IPS DF 19.7 (cell line): ENCODE measurements at regions not wholly inside any gene's neighbourhood (a gene's known extent, or its start where the extent isn't known, plus 50 kb on each side); places are given as distances from the start of the nearest gene placed in this dataset.
"Not testable (repeated sequence)": the region's sequence is repeated elsewhere in the genome, so short reads cannot be mapped to it uniquely, and the experiment has no call there.

Experiments
- DNase-seq: peaks from one replicate; pipeline ENCODE4 v3.0.0-alpha.2; 2013; ENCODE audit warnings: low read depth, low spot score

DNA sequence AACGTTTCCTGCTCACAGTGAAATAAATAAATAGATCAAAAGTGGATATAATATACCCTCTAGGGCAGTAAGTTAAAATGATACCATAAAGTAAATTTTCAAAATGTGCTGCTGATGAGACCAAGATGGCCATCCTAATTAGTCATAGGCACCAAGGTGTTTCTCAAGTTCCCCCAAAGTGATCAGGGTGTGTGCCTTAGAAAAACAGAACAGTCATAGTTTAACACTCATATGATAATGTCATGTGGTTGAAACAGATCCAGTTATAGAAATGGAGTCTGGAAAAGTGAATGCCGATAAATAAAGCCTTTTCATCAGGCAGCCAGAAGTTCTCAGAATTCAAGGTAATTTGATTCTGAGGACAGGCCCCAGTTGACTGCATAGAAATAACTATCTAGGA, 161.5 kb upstream of the CDKN2B start:
- DNase-seq: no peak

DNA sequence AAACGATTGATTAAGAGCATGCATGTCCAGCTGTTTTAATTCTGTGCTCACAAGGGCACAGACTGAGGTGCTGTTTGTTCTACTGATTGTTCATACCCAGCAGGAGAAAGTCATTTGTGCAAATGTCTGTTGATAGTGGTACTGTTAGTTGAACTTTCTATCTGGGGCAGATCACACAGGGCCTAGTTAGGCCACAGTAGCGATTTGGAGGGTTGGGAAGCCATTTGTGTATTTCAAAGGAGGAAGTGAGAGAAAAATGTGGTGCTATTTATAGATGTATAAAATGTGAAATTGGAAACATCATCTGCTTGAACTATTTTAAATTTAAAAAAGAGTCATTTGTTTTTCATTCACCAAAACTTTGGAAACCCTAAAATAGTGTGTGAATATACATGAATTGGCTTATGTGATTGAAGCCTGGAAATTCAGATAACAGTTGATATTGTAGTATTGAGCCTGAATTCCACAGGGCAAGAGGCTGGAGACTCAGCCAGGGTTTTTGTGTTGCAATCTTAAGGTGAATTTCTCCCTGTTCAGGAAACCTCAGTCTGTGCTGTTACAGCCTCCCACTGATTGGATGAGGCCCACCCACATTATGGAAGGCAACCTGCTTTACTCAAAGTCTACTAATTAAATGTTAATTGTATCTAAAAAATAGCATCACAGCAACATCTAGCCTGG, 162.0 kb upstream of the CDKN2B start:
- DNase-seq: no peak

DNA sequence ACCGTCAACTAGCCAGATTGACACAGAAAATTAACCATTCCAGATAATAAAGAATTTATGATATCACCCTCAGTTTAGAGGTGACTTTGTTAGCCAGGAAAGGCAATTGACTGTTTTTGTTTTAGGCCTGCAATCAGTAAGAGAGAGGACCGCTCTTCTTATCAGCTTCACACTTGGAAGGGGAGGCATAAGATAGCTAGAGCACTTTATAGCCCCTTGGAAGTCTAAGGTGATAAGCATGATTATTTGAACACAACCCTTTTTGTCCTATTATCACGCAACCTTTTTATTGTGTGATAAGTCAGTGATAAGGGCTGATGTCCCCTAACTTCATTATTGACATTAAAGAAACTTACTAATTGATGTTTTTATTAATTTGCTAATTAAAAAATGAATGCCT, 162.6 kb upstream of the CDKN2B start:
- DNase-seq: no peak

DNA sequence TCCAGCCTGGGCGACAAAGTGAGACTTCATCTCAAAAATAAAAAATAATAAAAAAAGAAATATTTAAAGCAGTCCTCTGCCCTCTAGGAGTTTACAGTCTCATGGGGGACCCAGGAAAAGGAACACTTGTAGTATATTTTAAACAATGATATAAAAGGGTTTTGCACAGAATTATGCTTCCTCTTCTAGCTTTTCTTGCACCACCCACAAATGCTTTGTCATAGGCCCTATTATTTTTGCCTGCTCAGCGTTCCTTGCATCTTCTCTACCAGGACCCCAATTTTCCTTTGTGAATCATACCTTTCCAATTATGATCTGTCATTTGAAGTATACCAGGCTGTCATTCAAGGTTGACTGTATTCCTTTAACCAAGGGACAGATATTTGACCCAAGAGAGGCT, 164.8 kb upstream of the CDKN2B start:
- no peak for DNase-seq

DNA sequence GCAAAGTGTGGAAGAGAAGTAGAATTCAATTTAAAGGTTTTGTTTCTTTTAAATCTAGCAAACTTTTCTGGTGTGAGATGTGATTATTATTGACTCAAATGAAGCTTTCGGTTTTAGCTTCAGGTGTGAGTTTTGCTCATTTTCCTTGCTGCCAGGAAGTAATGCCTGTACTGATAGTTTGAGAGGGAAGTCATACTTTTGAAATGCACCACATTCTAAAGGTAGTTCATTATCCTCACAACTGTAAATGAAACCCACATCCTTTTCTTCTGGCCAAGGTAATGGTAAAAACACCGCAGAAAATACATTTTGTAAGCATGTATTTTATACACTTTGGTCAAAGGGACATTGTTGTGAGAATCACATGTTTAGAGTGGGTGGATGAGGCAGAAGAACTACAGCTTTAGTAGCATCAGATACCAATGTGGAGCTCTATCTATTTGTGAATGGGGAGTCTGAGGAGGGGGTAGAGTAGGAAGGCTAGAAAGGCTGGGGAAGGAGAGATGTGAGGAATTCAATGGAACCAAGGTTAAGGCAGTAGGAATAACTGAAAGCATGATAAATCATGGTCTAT, 167.0 kb upstream of the CDKN2B start:
- DNase-seq: no peak

DNA sequence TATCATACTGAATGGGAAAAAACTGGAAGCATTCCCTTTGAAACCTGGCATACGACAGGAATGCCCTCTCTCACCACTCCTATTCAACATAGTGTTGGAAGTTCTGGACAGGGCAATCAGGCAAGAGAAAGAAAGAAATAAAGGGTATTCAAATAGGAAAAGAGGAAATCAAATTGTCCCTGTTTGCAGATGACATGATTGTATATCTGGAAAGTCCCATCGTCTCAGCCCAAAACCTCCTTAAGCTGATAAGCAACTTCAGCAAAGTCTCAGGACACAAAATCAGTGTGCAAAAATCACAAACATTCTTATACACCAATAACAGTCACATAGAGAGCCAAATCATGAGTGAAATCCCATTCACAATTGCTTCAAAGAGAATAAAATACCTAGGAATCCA, 171.9 kb upstream of the CDKN2B start:
- not testable (repeated sequence) for DNase-seq

DNA sequence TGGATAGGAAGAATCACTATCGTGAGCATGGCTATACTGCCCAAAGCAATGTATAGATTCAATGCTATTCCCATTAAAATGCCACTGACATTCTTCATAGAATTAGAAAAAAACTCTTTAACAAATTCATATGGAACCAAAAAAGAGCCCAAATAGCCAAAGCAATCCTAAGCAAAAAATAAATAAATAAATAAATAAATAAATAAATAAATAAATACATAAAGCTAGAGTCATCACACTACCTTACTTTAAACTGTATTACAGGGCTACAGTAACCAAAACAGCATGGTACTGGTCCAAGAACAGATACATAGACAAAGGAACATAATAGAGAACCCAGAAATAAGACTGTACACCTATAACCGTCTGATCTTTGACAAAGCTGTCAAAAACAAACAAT, 180.4 kb upstream of the CDKN2B start:
- DNase-seq: no peak

DNA sequence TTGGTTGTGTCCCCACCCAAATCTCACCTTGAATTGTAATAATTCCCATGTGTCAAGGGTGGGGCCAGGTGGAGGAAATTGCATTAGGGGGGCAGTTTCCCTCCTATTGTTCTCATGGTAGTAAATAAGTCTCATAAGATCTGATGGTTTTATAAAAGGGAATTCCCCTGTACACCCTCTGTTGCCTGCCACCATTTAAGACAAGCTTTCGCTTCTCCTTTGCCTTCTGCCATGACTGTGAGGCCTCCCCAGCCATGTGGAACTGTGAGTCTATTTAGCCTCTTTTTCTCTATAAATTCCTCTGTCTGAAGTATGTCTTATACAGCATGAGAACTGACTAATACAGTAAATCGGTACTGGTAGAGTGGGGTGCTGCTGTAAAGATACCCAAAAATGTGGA, 187.9 kb upstream of the CDKN2B start:
- DNase-seq: not testable (repeated sequence)

DNA sequence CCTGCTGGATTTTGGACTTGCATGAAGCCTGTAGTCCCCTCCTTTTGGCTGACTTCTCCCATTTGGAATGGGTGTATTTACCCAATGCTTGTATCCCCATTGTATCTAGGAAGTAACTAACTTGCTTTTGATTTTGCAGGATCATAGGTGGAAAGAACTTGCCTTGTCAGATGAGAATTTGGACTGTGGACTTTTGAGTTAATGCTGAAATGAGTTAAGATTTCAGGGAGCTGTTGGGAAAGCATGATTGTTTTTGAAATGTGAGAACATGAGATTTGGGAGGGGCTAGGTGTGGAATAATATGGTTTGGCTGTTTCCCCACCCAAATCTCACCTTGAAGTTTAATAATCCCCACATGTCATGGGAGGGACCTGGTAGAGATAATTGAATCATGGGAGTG, 189.6 kb upstream of the CDKN2B start:
- DNase-seq: no peak

DNA sequence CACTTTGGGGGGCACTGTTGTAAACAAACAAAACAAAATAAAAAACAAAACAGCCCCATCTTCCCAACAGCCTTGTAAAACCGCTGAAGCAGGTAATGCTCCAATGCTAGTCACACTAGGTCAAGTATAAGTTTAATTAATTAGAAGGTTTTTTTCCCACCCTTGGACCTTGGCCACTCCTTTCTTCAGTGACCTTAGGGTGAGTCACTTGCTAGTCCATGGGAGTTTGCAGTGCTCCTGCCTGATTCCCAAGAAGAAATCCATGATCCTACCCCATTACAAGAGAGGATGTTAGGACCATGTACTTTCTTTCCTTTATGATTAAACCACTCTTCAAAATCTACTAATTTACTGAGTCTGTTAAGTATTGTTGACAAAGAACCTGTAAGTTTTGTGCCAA, 192.2 kb upstream of the CDKN2B start:
- DNase-seq: no peak

DNA sequence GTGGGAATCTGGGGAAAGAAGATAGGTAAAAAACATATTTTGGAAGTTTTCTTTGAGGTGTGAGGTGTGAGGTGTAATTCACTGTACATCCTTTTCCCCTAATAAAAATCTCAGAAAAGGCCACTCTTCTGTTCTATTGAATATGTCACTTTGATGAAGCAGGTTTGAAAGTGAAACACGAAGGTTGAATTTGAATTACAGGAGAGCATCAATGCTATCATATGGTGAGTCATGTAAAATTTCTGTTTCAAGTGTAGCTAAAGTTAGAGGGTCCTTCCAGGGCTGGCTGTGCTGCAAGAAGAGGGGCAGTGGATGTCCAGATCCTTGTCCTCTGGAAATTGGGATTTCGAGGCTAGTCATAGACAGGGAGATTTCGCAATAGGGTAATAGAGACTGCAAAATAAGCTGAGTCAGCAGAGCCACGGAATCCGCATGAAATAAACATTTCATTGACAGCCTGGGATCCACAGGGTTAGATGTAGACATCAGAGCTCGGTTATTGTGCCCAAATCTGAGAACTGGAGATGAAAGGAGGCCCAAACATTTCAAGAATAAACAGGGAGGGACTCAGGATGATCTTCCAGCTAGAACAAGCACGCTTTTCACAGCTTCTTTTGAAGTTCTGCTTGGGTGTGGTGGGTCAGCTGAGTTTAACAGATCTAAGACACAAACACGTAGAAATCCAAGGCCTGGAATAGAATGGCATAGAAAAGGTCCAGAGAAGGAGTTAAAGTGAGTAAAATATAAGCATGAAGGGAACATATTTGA, 194.4 kb upstream of the CDKN2B start:
- DNase-seq: no peak

DNA sequence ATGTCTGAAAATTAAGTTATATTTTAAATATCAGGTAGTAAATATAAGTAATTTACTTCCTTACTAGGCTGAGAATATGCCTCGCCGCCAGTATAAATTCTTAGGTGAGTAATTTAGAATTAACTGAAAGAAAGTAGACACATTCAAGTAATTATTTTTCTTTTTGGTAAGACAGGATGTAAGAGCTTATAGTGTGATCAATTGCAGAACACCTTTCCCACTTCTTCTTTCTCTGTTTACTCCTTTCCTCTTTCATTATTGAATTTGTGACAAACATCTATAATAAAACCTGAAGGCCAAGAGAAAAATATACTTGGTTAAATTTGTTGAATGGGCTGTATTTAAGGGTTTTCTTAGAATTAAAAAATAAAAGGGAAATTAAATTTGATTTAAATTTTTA, 195.1 kb upstream of the CDKN2B start:
- no peak for DNase-seq

DNA sequence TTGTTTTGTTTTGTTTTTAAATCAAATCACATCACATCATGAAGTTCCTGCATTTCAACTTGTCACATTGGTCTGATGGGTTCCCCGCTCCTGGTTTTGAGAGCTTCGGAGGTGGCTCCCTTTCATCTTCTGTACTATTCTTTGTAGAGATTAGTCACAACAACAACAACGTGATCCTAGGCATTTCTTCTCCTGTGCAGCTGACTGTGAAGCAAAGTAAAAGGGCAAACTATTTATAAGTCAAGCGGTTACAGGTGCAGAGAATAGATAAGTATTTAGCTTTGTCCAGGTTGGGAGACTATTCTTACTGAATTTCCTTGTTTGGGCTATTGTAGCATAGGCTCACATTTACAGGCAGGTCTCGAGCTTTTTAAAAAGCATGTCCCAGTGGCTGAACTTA, 197.7 kb upstream of the CDKN2B start:
- DNase-seq: no peak

DNA sequence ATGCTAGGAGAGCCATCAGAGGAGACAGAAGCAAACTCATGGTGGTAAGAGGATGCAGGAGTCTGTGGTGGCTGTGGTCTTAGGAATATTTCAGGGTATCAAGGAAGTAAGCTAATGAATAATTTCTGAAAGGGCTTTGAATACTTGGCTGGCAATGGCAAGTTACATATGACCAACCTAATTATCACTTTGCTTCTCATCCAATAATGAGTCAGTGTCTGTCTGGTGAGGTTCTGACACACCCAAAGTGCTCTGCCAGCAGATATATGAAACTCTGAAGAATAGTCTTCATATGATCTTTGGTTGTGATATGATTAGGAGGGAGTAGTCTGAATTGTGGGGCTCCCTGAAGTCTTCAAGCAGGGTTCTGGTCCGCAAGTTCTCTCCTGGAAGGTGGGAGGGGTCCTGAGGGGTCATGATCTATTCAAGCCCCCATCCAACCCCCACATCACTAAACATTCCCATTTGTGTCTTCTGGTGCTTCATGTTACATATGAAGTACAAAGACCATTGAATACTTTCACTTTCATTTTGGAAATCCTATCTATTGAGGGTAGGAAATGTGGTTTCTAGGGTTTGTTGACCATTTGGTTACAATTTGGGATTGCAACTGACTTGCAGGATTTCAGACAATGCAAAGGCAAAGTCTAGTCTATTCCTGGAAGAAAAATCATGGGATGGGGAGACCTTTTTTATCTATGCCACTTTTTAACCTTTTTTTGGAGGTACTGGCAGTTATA, 199.9 kb upstream of the CDKN2B start:
- DNase-seq: no peak

DNA sequence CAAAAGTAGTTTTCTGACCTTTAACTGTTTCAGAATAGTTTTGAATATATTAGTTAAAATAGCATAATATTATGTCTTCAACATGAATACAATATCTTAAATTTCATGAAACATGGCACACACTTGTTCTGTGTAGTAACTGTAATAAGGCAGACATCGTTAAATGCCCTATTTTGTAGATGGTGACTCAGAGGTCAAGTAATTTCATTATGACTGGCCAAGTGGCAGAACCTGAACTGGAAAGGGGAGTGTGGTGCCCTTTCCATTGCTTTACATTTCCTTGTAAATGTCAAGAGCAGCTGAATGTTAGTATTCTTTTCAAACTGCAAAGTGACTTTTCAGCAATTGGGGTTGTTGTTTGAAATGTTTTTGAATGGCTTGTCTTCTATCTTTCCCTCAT, 201.2 kb upstream of the CDKN2B start:
- no peak for DNase-seq

DNA sequence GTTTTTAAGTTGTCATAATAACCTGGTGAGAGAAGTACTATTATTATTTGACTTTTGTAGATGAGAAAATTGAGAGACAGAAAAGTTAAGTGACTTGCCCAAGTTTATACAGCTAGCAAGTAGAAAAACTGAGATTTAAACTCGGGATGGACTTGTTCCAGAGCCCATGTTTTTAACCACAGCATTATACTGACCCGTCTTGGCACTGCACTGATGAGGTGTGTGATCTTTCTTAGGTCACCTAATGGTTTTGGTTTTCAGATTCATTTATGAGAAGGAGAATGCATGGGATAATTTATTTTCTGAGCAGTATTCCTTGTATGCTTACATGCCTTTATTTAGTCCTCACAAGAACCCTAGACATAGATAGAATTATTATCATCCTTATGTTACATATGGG, 201.8 kb upstream of the CDKN2B start:
- no peak for DNase-seq

DNA sequence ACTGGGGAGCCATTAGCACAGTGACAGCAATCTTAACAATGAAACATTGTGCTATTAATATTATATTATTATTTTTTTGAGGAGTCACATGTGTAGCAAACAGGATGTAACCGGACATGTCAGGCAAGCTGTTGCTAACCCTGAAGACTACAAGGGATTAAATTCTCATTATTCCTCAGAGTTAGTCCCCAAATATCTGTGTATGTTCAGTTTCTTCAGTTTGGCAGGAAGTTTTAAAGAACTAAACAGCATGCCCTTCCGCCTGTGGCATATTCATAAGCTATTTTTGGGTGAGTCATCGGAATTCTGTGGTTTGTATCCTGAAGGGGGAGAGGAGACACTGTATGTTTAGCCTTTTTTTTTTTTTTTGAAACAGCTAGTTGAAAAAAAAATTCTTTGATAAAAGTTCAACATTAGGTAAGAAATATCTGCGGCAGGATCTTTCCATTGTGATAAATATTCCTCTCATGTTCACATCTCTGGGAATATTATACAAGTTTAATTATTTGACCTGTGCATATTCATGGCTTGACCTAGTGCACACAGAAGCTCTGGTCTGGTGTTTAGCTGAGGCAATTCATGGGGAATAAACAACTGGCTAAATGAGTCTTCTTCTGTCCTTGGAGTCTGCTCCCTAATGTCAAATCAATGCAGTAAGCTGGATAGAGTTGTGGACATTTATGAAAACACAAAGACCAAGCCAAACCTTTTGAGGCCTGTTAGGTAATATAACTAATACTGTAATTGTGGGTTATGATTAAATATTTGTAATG, 202.7 kb upstream of the CDKN2B start:
- DNase-seq: no peak

DNA sequence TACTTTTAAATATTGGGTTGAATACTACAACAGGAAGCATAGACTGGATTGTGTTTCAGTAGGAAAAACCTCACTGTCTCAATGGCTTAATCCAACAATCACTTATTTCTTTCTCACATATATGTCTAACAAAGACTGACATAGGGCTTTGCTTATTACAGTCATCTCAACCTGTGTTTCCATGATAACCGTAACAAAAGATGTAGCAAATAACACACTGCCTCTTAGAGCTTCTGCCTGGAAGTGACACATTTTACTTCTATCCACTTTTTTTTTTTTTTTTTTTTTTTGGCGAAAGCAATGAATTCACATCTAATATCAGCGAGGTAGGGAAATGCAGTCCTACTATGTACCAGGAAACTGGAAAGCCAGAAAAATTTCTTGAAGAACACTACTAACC, 204.9 kb upstream of the CDKN2B start:
- no peak for DNase-seq

DNA sequence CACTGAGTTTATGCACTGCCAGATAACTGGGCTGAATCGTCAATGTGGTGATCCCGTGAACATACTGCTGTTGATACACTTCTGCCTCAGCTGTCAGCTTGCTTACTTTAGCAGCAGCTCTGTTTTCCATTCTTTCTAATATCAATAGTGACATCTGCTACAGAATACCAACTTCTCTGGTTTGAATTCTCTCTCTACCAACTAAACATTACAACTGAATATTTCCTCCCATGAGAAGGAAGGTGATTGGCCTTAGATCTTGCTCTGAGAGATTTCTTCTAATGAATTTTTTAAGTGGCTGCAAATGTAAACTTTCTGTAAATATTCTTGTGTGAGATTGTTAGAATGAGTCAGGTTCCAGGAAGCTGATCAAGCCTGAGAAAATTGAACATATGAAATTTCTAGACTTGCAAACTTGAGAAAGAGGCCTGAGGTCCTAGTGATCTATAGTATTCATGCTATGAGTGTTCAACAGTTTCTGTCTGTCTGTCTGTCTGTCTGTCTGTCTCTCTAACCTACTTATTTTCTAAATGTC, 205.5 kb upstream of the CDKN2B start:
- DNase-seq: no peak

DNA sequence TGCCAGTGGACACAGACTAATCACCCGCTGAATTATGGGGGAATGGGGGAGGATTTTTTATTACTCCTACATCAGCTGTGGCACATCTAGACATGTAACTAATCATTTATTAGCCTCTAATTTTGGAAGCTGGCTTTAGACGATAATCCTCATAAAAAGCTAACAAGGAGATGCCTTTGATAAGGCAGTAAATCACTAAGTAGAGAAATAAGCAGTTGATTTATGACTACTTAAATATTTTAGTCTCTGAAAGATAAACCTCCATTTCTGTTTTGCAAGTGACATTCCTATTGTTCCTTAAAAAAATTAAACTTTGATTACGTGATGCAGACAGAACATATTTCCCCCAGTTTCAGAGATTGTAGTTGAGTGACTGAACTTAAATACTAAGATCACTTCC, 206.4 kb upstream of the CDKN2B start:
- no peak for DNase-seq

DNA sequence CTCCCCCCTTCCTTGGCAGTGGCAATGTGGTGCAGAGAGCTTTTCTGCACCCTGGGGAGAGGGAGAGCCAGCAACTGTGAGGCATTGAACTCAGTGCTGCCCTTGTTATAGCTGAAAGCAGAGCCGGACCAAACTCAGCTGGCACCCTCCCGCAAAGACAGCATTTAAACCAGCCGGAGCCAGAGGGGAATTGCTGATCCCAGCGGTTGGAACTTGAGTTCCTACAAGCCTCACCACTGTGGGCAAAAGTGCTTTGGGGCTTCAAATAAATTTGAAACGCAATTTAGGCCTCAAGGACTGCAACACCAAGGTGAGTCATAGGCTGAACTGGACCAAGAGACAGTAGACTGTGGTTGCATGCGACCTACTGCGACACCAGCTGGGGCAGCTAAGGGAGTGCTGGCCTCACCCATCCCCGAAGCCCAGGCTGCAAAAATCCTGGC, 207.6 kb upstream of the CDKN2B start:
- no peak for DNase-seq
